ENCODE measurements at regions not wholly inside any gene's neighbourhood (a gene's known extent, or its start where the extent isn't known, plus 50 kb on each side); places are given as distances from the start of the nearest gene placed in this dataset.

GRCh38 chr18:34467058-34467457 lies 242.3 kb upstream of the NOL4 start:
- Histone ChIP-seq H3K14ac (ENCODE audit: insufficient read length) (no peak overlapping the region), H2AFZ (ENCODE audit: low read length) (no peak overlapping the region), H2BK120ac (replicated peaks; ENCODE audit: low read depth, low read length) (no peak overlapping the region), H2BK5ac (ENCODE audit: low read depth, low read length) (no peak overlapping the region), H4K8ac (ENCODE audit: extremely low read depth, insufficient read depth, low read length) (no peak overlapping the region), H2BK12ac (ENCODE audit: low read depth, low read length) (no peak overlapping the region), H3K4me2 (ENCODE audit: insufficient read depth in 1 of 2, low read depth in 2 of 2, low read length in 2 of 2) (no peak overlapping the region), H3K27me3 (replicated peaks in 1 of 4; ENCODE audit: control insufficient read depth in 3 of 4, extremely low read depth in 1 of 4, insufficient read depth in 3 of 4, low read length in 3 of 4) (no peaks in the 10 kb centered on the region), H2BK15ac (ENCODE audit: low read length) (no peak overlapping the region), H3K4me3 (ENCODE audit: extremely low read depth in 1 of 4, insufficient read depth in 2 of 4, low read depth in 3 of 4, low read length in 4 of 4) (no peak overlapping the region), H3K9ac (replicated peaks in 1 of 4; ENCODE audit: extremely low read depth in 1 of 4, low read depth in 3 of 4, low read length in 3 of 4) (no peak overlapping the region), H3K36me3 (ENCODE audit: control insufficient read depth in 2 of 4, insufficient read depth in 4 of 4, low read length in 3 of 4) (no peaks in the 10 kb centered on the region), H4K91ac (replicated peaks; ENCODE audit: insufficient read length, low read length) (no peak overlapping the region), H2AK5ac (ENCODE audit: low read depth, low read length) (no peak overlapping the region), H3K23me2 (ENCODE audit: low read depth, low read length) (no peaks in the 10 kb centered on the region; the same call in 1 of the 2 replicates), H3K27ac (ENCODE audit: low read depth, low read length) (no peak overlapping the region), H3K18ac (ENCODE audit: extremely low read depth, low read length) (no peak overlapping the region), H2BK20ac (ENCODE audit: low read length) (no peak overlapping the region), H3K4ac (replicated peaks; ENCODE audit: insufficient read length, low read depth, low read length) (no peak overlapping the region), H3K56ac (replicated peaks; ENCODE audit: insufficient read length, low read depth, low read length) (no peak overlapping the region), H4K20me1 (replicated peaks in 1 of 2; ENCODE audit: control insufficient read depth in 1 of 2, insufficient read depth in 2 of 2, low read length in 2 of 2) (no peaks in the 10 kb centered on the region), H3K4me1 (replicated peaks in 1 of 4; ENCODE audit: control insufficient read depth in 3 of 4, insufficient read depth in 4 of 4, low read length in 3 of 4) (no peaks in the 10 kb centered on the region), H3K9me3 (ENCODE audit: insufficient read depth in 2 of 2, low read depth in 1 of 2, low read length in 1 of 2) (no peaks in the 10 kb centered on the region), H4K5ac (ENCODE audit: insufficient read length, low read depth, low read length) (no peak overlapping the region), H3K79me1 (ENCODE audit: low read depth, low read length) (no peaks in the 10 kb centered on the region), H3K79me2 (ENCODE audit: control insufficient read depth in 1 of 2, insufficient read depth in 2 of 2, low read length in 2 of 2) (no peaks in the 10 kb centered on the region), H3K23ac (ENCODE audit: insufficient read length) (no peak overlapping the region)
- CTCF ChIA-PET (ENCODE audit: partially characterized antibody) = no interaction called here
- FAIRE-seq (no peak), DNase-seq (ENCODE audit: low read depth in 1 of 2, low spot score in 2 of 2) (no peak)
- POLR2A ChIA-PET (ENCODE audit: partially characterized antibody) = no interaction called here
- 91% methylated on average over 1 of the region's 1 CpG; no CpG with 5 or more reads in 1 of the 2 experiments for WGBS, 2 experiments (ENCODE audit: extremely low coverage in 1 of 2, insufficient coverage in 1 of 2, insufficient read length in 1 of 2, insufficient replicate concordance in 2 of 2, low coverage in 1 of 2, low lambda C conversion rate in 2 of 2, missing lambda C conversion rate in 1 of 2)
- TF ChIP-seq SAP30 (IDR thresholded peaks at IDR 0.05; ENCODE audit: insufficient read depth, insufficient replicate concordance, low read length) (no peak), POU5F1 (IDR thresholded peaks at IDR 0.05; ENCODE audit: low read depth, low read length) (no peak), CHD2 (IDR thresholded peaks at IDR 0.05; ENCODE audit: low read length) (no peak), RXRA (IDR thresholded peaks at IDR 0.05; ENCODE audit: insufficient read depth, low read depth, low read length) (no peak), RAD21 (IDR thresholded peaks at IDR 0.05 in 1 of 2, conservative IDR thresholded peaks at IDR 0.05 in 1 of 2; ENCODE audit: low read depth in 2 of 2, low read length in 2 of 2) (no peak), EGR1 (IDR thresholded peaks at IDR 0.05; ENCODE audit: borderline replicate concordance, low read depth, low read length) (no peak), FOSL1 (IDR thresholded peaks at IDR 0.05; ENCODE audit: insufficient read depth, low read depth, low read length) (no peak), ZNF274 (IDR thresholded peaks at IDR 0.05; ENCODE audit: borderline replicate concordance, extremely low read depth, low read length) (no peak), BRCA1 (IDR thresholded peaks at IDR 0.05; ENCODE audit: low read depth, low read length) (no peak), HDAC6 (IDR thresholded peaks at IDR 0.05; ENCODE audit: low read depth, low read length) (no peak), SP2 (IDR thresholded peaks at IDR 0.05; ENCODE audit: low read length) (no peak), KDM1A (IDR thresholded peaks at IDR 0.05; ENCODE audit: borderline replicate concordance, low read length) (no peak), ASH2L (IDR thresholded peaks at IDR 0.05; ENCODE audit: low read length) (no peak), SIX5 (IDR thresholded peaks at IDR 0.05; ENCODE audit: low read depth, low read length) (no peak)
- TF ChIP-seq, protein P1, sequence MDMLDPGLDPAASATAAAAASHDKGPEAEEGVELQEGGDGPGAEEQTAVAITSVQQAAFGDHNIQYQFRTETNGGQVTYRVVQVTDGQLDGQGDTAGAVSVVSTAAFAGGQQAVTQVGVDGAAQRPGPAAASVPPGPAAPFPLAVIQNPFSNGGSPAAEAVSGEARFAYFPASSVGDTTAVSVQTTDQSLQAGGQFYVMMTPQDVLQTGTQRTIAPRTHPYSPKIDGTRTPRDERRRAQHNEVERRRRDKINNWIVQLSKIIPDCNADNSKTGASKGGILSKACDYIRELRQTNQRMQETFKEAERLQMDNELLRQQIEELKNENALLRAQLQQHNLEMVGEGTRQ (IDR thresholded peaks at IDR 0.05; ENCODE audit: low read length) = no peak
